ENCODE measurements at regions not wholly inside any gene's neighbourhood (a gene's known extent, or its start where the extent isn't known, plus 50 kb on each side); places are given as distances from the start of the nearest gene placed in this dataset.

DNA sequence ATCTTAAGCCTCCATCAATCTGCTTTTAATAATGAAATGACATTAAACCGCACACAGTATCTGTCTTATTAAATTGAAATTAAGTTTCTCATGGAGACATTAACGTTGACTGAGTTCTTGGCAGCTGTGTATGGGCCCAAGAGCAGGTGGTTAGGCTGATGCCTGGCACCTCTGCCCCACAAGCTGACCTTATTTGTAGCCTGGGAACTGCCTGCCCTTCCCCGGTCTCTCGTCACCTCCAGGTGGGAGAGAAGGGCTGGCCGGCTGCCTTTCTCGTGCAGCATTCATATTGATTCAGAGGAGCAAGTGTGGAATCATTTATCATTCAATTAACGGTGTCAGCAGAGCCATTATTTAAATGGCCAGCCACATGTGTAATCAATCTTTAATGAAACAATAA, 53.0 kb upstream of the FCN1 start:
- intact Hi-C loops (cut with micrococcal nuclease): no loop called here
- H3K79me2 ChIP-seq (ENCODE audit: insufficient read depth, low read length): no peaks in the 10 kb centered on the region
- no peak overlapping the region for H2AFZ ChIP-seq (ENCODE audit: low read depth, low read length, poor library complexity, severe bottlenecking)
- no TSS peak for BruUV-seq (replicated peaks)
- H4K20me1 ChIP-seq (ENCODE audit: insufficient read depth): no peaks in the 10 kb centered on the region
- POLR2A ChIA-PET: no interaction called here
- TF ChIP-seq CTCF (IDR thresholded peaks at IDR 0.05 in 2 of 3, conservative IDR thresholded peaks at IDR 0.05 in 1 of 3; ENCODE audit: borderline replicate concordance in 1 of 3, insufficient read depth in 1 of 3, low read depth in 2 of 3, low read length in 2 of 3) (no peak), SRF (IDR thresholded peaks at IDR 0.05; ENCODE audit: low read depth) (no peak)
- TF ChIP-seq, protein P1, sequence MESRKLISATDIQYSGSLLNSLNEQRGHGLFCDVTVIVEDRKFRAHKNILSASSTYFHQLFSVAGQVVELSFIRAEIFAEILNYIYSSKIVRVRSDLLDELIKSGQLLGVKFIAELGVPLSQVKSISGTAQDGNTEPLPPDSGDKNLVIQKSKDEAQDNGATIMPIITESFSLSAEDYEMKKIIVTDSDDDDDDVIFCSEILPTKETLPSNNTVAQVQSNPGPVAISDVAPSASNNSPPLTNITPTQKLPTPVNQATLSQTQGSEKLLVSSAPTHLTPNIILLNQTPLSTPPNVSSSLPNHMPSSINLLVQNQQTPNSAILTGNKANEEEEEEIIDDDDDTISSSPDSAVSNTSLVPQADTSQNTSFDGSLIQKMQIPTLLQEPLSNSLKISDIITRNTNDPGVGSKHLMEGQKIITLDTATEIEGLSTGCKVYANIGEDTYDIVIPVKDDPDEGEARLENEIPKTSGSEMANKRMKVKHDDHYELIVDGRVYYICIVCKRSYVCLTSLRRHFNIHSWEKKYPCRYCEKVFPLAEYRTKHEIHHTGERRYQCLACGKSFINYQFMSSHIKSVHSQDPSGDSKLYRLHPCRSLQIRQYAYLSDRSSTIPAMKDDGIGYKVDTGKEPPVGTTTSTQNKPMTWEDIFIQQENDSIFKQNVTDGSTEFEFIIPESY (IDR thresholded peaks at IDR 0.05; ENCODE audit: extremely low read depth, insufficient replicate concordance, low read length): no peak
- no peak overlapping the region for H3K4me3 ChIP-seq (replicated peaks in 1 of 2; ENCODE audit: low read depth in 1 of 2, low read length in 2 of 2)
- H3K4me2 ChIP-seq (ENCODE audit: low read length): no peak overlapping the region
- peaks cover 67% of the 10 kb centered on the region for H3K27me3 ChIP-seq (ENCODE audit: insufficient read depth, low read length)
- DNase-seq (ENCODE audit: low read depth, low spot score) (no peak), ATAC-seq (no peak)
- no peaks in the 10 kb centered on the region for H3K36me3 ChIP-seq (ENCODE audit: control insufficient read depth in 1 of 2, insufficient read depth in 2 of 2, low read length in 2 of 2)
- H3K9me2 ChIP-seq (ENCODE audit: insufficient read depth): no peaks in the 10 kb centered on the region
- RAD21 ChIA-PET (ENCODE audit: low non-redundant PET in 1 of 2, low total read pairs in 2 of 2, uncharacterized antibody in 2 of 2, unreplicated experiment in 2 of 2): no interaction called here
- H3K4me1 ChIP-seq (ENCODE audit: control insufficient read depth in 1 of 2, insufficient read depth in 2 of 2, low read length in 2 of 2): no peaks in the 10 kb centered on the region
- H3K27ac ChIP-seq (ENCODE audit: low read depth, low read length): no peak overlapping the region
- no peak overlapping the region for H3K9ac ChIP-seq (ENCODE audit: low read length)
- CTCF ChIA-PET: no interaction called here
- H3K9me3 ChIP-seq (ENCODE audit: control insufficient read depth in 1 of 2, insufficient read depth in 1 of 2, low read depth in 1 of 2, low read length in 2 of 2): no peaks in the 10 kb centered on the region

- Histone ChIP-seq H3K9ac (ENCODE audit: low read length) (no peak overlapping the region), H3K9me3 (ENCODE audit: control insufficient read depth in 1 of 2, insufficient read depth in 1 of 2, low read depth in 1 of 2, low read length in 2 of 2) (no peaks in the 10 kb centered on the region), H3K9me2 (ENCODE audit: insufficient read depth) (no peaks in the 10 kb centered on the region), H3K27ac (ENCODE audit: low read depth, low read length) (no peak overlapping the region), H3K27me3 (ENCODE audit: insufficient read depth, low read length) (peaks cover 67% of the 10 kb centered on the region), H3K36me3 (ENCODE audit: control insufficient read depth in 1 of 2, insufficient read depth in 2 of 2, low read length in 2 of 2) (no peaks in the 10 kb centered on the region), H3K79me2 (ENCODE audit: insufficient read depth, low read length) (no peaks in the 10 kb centered on the region), H3K4me1 (ENCODE audit: control insufficient read depth in 1 of 2, insufficient read depth in 2 of 2, low read length in 2 of 2) (no peaks in the 10 kb centered on the region), H3K4me2 (ENCODE audit: low read length) (no peak overlapping the region), H3K4me3 (replicated peaks in 1 of 2; ENCODE audit: low read depth in 1 of 2, low read length in 2 of 2) (no peak overlapping the region), H2AFZ (ENCODE audit: low read depth, low read length, poor library complexity, severe bottlenecking) (no peak overlapping the region), H4K20me1 (ENCODE audit: insufficient read depth) (no peaks in the 10 kb centered on the region)
- POLR2A ChIA-PET: no interaction called here
- no peak for TF ChIP-seq POLR2A (IDR thresholded peaks at IDR 0.05; ENCODE audit: borderline replicate concordance, extremely low read depth, insufficient read depth, insufficient read length)
- TF ChIP-seq, protein P2, sequence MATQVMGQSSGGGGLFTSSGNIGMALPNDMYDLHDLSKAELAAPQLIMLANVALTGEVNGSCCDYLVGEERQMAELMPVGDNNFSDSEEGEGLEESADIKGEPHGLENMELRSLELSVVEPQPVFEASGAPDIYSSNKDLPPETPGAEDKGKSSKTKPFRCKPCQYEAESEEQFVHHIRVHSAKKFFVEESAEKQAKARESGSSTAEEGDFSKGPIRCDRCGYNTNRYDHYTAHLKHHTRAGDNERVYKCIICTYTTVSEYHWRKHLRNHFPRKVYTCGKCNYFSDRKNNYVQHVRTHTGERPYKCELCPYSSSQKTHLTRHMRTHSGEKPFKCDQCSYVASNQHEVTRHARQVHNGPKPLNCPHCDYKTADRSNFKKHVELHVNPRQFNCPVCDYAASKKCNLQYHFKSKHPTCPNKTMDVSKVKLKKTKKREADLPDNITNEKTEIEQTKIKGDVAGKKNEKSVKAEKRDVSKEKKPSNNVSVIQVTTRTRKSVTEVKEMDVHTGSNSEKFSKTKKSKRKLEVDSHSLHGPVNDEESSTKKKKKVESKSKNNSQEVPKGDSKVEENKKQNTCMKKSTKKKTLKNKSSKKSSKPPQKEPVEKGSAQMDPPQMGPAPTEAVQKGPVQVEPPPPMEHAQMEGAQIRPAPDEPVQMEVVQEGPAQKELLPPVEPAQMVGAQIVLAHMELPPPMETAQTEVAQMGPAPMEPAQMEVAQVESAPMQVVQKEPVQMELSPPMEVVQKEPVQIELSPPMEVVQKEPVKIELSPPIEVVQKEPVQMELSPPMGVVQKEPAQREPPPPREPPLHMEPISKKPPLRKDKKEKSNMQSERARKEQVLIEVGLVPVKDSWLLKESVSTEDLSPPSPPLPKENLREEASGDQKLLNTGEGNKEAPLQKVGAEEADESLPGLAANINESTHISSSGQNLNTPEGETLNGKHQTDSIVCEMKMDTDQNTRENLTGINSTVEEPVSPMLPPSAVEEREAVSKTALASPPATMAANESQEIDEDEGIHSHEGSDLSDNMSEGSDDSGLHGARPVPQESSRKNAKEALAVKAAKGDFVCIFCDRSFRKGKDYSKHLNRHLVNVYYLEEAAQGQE (IDR thresholded peaks at IDR 0.05; ENCODE audit: low read depth): no peak
- CTCF ChIA-PET: no interaction called here
- intact Hi-C loops (cut with micrococcal nuclease): no loop called here
- no TSS peak for BruUV-seq (replicated peaks)
- no peak for DNase-seq (ENCODE audit: low read depth, low spot score)
- ATAC-seq: no peak
- RAD21 ChIA-PET (ENCODE audit: low non-redundant PET in 1 of 2, low total read pairs in 2 of 2, uncharacterized antibody in 2 of 2, unreplicated experiment in 2 of 2): no interaction called here
Measured at GRCh38 chr9:134971196-134971595, 53.5 kb upstream of the FCN1 start.

Measured in HCT116 (cell line).